MM.1S (cell line): ENCODE measurements at regions not wholly inside any gene's neighbourhood (a gene's known extent, or its start where the extent isn't known, plus 50 kb on each side); places are given as distances from the start of the nearest gene placed in this dataset.
A peak's percentile ranks its signal among the peaks of the same experiment; 100 is the strongest.

Experiments
- DNase-seq: peaks from one replicate; pipeline ENCODE4 v3.0.0-alpha.2; 2015
- H2AFZ ChIP-seq: fragments of 300-600 bp; sonication (generic); 2 replicates; pipeline ENCODE4 v1.6.0; 2016; ENCODE audit warnings: antibody characterized with exemption, low read length
- H3F3A ChIP-seq: fragments of 300-600 bp; sonication (generic); 2 replicates; pipeline ENCODE4 v1.6.1; 2016; ENCODE audit warnings: mild to moderate bottlenecking, antibody characterized with exemption, low read length, moderate library complexity, mixed read lengths; ENCODE audit not compliant: insufficient read depth
- H3K27ac ChIP-seq: fragments of 300-600 bp; sonication (generic); 2 replicates; pipeline ENCODE4 v1.5.1; 2016; ENCODE audit warnings: mild to moderate bottlenecking, low read length
- H3K27me3 ChIP-seq: fragments of 300-600 bp; sonication (generic); replicated peaks from 2 replicates; pipeline ENCODE4 v1.6.0; 2016; ENCODE audit warnings: low read length; ENCODE audit not compliant: insufficient read depth
- H3K36me3 ChIP-seq: fragments of 300-600 bp; sonication (generic); replicated peaks from 2 replicates; pipeline ENCODE4 v1.6.1; 2016; ENCODE audit warnings: mild to moderate bottlenecking, low read length, mixed read lengths; ENCODE audit not compliant: insufficient read depth
- H3K4me1 ChIP-seq: fragments of 300-600 bp; sonication (generic); 2 replicates; pipeline ENCODE4 v1.6.1; 2016; ENCODE audit warnings: low read length, mixed read lengths
- H3K4me2 ChIP-seq: fragments of 300-600 bp; sonication (generic); 2 replicates; pipeline ENCODE4 v1.6.0; 2016; ENCODE audit warnings: low read depth, low read length
- H3K4me3 ChIP-seq: fragments of 300-600 bp; sonication (generic); 2 replicates; pipeline ENCODE4 v1.5.1; 2016; ENCODE audit warnings: low read length, mixed read lengths
- H3K79me2 ChIP-seq: fragments of 300-600 bp; sonication (generic); 2 replicates; pipeline ENCODE4 v1.6.1; 2016; ENCODE audit warnings: mixed run types, low read length, mixed read lengths
- H3K9ac ChIP-seq: fragments of 300-600 bp; sonication (generic); 2 replicates; pipeline ENCODE4 v1.6.1; 2016; ENCODE audit warnings: low read length, mixed read lengths
- H3K9me2 ChIP-seq: fragments of 300-600 bp; sonication (generic); replicated peaks from 2 replicates; pipeline ENCODE4 v1.6.1; 2016; ENCODE audit warnings: mild to moderate bottlenecking, low read length, mixed read lengths; ENCODE audit not compliant: insufficient read depth
- H3K9me3 ChIP-seq: fragments of 300-600 bp; sonication (generic); replicated peaks from 2 replicates; pipeline ENCODE4 v1.6.1; 2016; ENCODE audit warnings: mild to moderate bottlenecking, low read length, mixed read lengths; ENCODE audit not compliant: insufficient read depth
- H4K20me1 ChIP-seq: fragments of 300-600 bp; sonication (generic); 2 replicates; pipeline ENCODE4 v1.6.1; 2016; ENCODE audit warnings: mild to moderate bottlenecking, low read length, moderate library complexity, mixed read lengths; ENCODE audit not compliant: insufficient read depth
- CTCF ChIP-seq: fragments of 300-600 bp; sonication (generic); IDR thresholded peaks from 2 replicates; pipeline ENCODE4 v1.5.1; 2016; ENCODE audit warnings: antibody characterized with exemption, low read length, mixed read lengths
- EZH2 ChIP-seq: fragments of 300-600 bp; sonication (generic); optimal IDR thresholded peaks from 2 replicates; pipeline ENCODE3; 2017; ENCODE audit warnings: low read depth, mild to moderate bottlenecking, antibody characterized with exemption, low read length, mixed read lengths
- EZH2phosphoT487 ChIP-seq: fragments of 300-600 bp; sonication (generic); IDR thresholded peaks from 2 replicates; pipeline ENCODE4 v1.6.1; 2018; ENCODE audit warnings: antibody characterized with exemption, low read length

GRCh38 chr3:174347474-174348138 is 511.5 kb upstream of the NAALADL2 start:
- Histone ChIP-seq H2AFZ (no peak overlapping the region), H4K20me1 (no peaks in the 10 kb centered on the region), H3K9ac (no peak overlapping the region), H3K9me3 (no peaks in the 10 kb centered on the region), H3K36me3 (no peaks in the 10 kb centered on the region), H3F3A (no peaks in the 10 kb centered on the region), H3K27ac (no peak overlapping the region), H3K27me3 (no peaks in the 10 kb centered on the region), H3K4me1 (0 out of 2 replicates have a peak, but pooled peaks cover 4% of the 10 kb centered on the region), H3K4me2 (no peak overlapping the region), H3K4me3 (no peak overlapping the region), H3K79me2 (no peaks in the 10 kb centered on the region), H3K9me2 (no peaks in the 10 kb centered on the region)
- DNase-seq = no peak
- TF ChIP-seq EZH2 (no peak), EZH2phosphoT487 (no peak), CTCF (no peak)

GRCh38 chr3:174352227-174352626 is 506.9 kb upstream of the NAALADL2 start:
- DNase-seq = no peak
- Histone ChIP-seq H3K4me1 (no peaks in the 10 kb centered on the region), H3K27me3 (no peaks in the 10 kb centered on the region), H3K27ac (no peak overlapping the region), H3F3A (no peaks in the 10 kb centered on the region), H3K9me2 (no peaks in the 10 kb centered on the region), H3K4me2 (no peak overlapping the region), H3K36me3 (no peaks in the 10 kb centered on the region), H3K79me2 (no peaks in the 10 kb centered on the region), H3K4me3 (no peak overlapping the region), H2AFZ (no peak overlapping the region), H3K9ac (no peak overlapping the region), H3K9me3 (no peaks in the 10 kb centered on the region), H4K20me1 (no peaks in the 10 kb centered on the region)
- TF ChIP-seq CTCF (no peak), EZH2phosphoT487 (no peak), EZH2 (no peak)

- H3K9me2 ChIP-seq = no peaks in the 10 kb centered on the region
- no peaks in the 10 kb centered on the region for H3K4me1 ChIP-seq
- H3K79me2 ChIP-seq = no peaks in the 10 kb centered on the region
- H3K27ac ChIP-seq = no peak overlapping the region
- no peak overlapping the region for H3K9ac ChIP-seq
- H3F3A ChIP-seq = no peaks in the 10 kb centered on the region
- H4K20me1 ChIP-seq = no peaks in the 10 kb centered on the region
- no peaks in the 10 kb centered on the region for H3K36me3 ChIP-seq
- H3K4me3 ChIP-seq = no peak overlapping the region
- H3K27me3 ChIP-seq = no peaks in the 10 kb centered on the region
- no peaks in the 10 kb centered on the region for H3K9me3 ChIP-seq
- no peak overlapping the region for H2AFZ ChIP-seq
- TF ChIP-seq EZH2 = no peak
- peak; percentile 55 for TF ChIP-seq CTCF
- H3K4me2 ChIP-seq = no peak overlapping the region
- DNase-seq = peak; percentile 54
Measured at GRCh38 chr3:174355505-174355904, 503.6 kb upstream of the NAALADL2 start.
